ENCODE measurements at regions not wholly inside any gene's neighbourhood (a gene's known extent, or its start where the extent isn't known, plus 50 kb on each side); places are given as distances from the start of the nearest gene placed in this dataset.

GRCh38 chr9:134214386-134214765 lies 50.0 kb upstream of the RNU6ATAC start:
- H3K36me3 ChIP-seq (ENCODE audit: control insufficient read depth, low read length) = no peaks in the 10 kb centered on the region
- H3K9me2 ChIP-seq (replicated peaks; ENCODE audit: control insufficient read depth, low read length) = no peaks in the 10 kb centered on the region
- no peak overlapping the region for H3K4me2 ChIP-seq (ENCODE audit: low read length)
- TF ChIP-seq CTCF (IDR thresholded peaks at IDR 0.05; ENCODE audit: low read depth, low read length, poor library complexity, severe bottlenecking) = no peak
- TF ChIP-seq EZH2phosphoT487 (IDR thresholded peaks at IDR 0.05; ENCODE audit: borderline replicate concordance, low read length) = no peak
- no peaks in the 10 kb centered on the region for H3F3A ChIP-seq (ENCODE audit: control insufficient read depth, insufficient read depth)
- no peaks in the 10 kb centered on the region for H3K79me2 ChIP-seq (ENCODE audit: control insufficient read depth, low read length)
- no peak overlapping the region for H3K27ac ChIP-seq (ENCODE audit: low read depth, low read length)
- H3K9me3 ChIP-seq (ENCODE audit: control insufficient read depth, insufficient read depth, low read length) = no peaks in the 10 kb centered on the region
- no peak overlapping the region for H3K4me3 ChIP-seq (ENCODE audit: low read length)
- H3K4me1 ChIP-seq (ENCODE audit: control insufficient read depth, low read length) = no peaks in the 10 kb centered on the region
- H4K20me1 ChIP-seq (ENCODE audit: control insufficient read depth, insufficient read depth, low read depth, low read length) = no peaks in the 10 kb centered on the region
- H3K27me3 ChIP-seq (ENCODE audit: control insufficient read depth, low read length) = no peaks in the 10 kb centered on the region

GRCh38 chr9:134214766-134215419 lies 50.5 kb upstream of the RNU6ATAC start:
- H3K79me2 ChIP-seq (ENCODE audit: control insufficient read depth, low read length) = no peaks in the 10 kb centered on the region
- H3F3A ChIP-seq (ENCODE audit: control insufficient read depth, insufficient read depth) = no peaks in the 10 kb centered on the region
- TF ChIP-seq EZH2phosphoT487 (IDR thresholded peaks at IDR 0.05; ENCODE audit: borderline replicate concordance, low read length) (no peak), CTCF (IDR thresholded peaks at IDR 0.05; ENCODE audit: low read depth, low read length, poor library complexity, severe bottlenecking) (no peak)
- no peaks in the 10 kb centered on the region for H3K4me1 ChIP-seq (ENCODE audit: control insufficient read depth, low read length)
- H3K9me3 ChIP-seq (ENCODE audit: control insufficient read depth, insufficient read depth, low read length) = no peaks in the 10 kb centered on the region
- no peak overlapping the region for H3K4me3 ChIP-seq (ENCODE audit: low read length)
- no peak overlapping the region for H3K27ac ChIP-seq (ENCODE audit: low read depth, low read length)
- no peaks in the 10 kb centered on the region for H3K36me3 ChIP-seq (ENCODE audit: control insufficient read depth, low read length)
- H3K4me2 ChIP-seq (ENCODE audit: low read length) = no peak overlapping the region
- no peaks in the 10 kb centered on the region for H3K27me3 ChIP-seq (ENCODE audit: control insufficient read depth, low read length)
- no peaks in the 10 kb centered on the region for H3K9me2 ChIP-seq (replicated peaks; ENCODE audit: control insufficient read depth, low read length)
- no peaks in the 10 kb centered on the region for H4K20me1 ChIP-seq (ENCODE audit: control insufficient read depth, insufficient read depth, low read depth, low read length)

GRCh38 chr9:134215420-134215698 lies 51.0 kb upstream of the RNU6ATAC start:
- Histone ChIP-seq H3K4me2 (ENCODE audit: low read length) (no peak overlapping the region), H3F3A (ENCODE audit: control insufficient read depth, insufficient read depth) (no peaks in the 10 kb centered on the region), H3K36me3 (ENCODE audit: control insufficient read depth, low read length) (no peaks in the 10 kb centered on the region), H3K27ac (ENCODE audit: low read depth, low read length) (no peak overlapping the region), H4K20me1 (ENCODE audit: control insufficient read depth, insufficient read depth, low read depth, low read length) (no peaks in the 10 kb centered on the region), H3K9me2 (replicated peaks; ENCODE audit: control insufficient read depth, low read length) (no peaks in the 10 kb centered on the region), H3K27me3 (ENCODE audit: control insufficient read depth, low read length) (no peaks in the 10 kb centered on the region), H3K4me1 (ENCODE audit: control insufficient read depth, low read length) (no peaks in the 10 kb centered on the region), H3K79me2 (ENCODE audit: control insufficient read depth, low read length) (no peaks in the 10 kb centered on the region), H3K9me3 (ENCODE audit: control insufficient read depth, insufficient read depth, low read length) (no peaks in the 10 kb centered on the region), H3K4me3 (ENCODE audit: low read length) (no peak overlapping the region)
- TF ChIP-seq CTCF (IDR thresholded peaks at IDR 0.05; ENCODE audit: low read depth, low read length, poor library complexity, severe bottlenecking) (no peak), EZH2phosphoT487 (IDR thresholded peaks at IDR 0.05; ENCODE audit: borderline replicate concordance, low read length) (no peak)

Measured in DOHH2 (cell line).